CD1c-positive myeloid dendritic cell (primary cell): ENCODE measurements at regions not wholly inside any gene's neighbourhood (a gene's known extent, or its start where the extent isn't known, plus 50 kb on each side); places are given as distances from the start of the nearest gene placed in this dataset.
"Not testable (repeated sequence)": the region's sequence is repeated elsewhere in the genome, so short reads cannot be mapped to it uniquely, and the experiment has no call there.

Experiments
- DNase-seq: peaks from one replicate; pipeline ENCODE4 v3.0.0-alpha.2; 2016; ENCODE audit errors: extremely low spot score

- no peak for DNase-seq
Measured at GRCh38 chr13:80957019-80957655, 616.2 kb upstream of the SPRY2 start.

DNA sequence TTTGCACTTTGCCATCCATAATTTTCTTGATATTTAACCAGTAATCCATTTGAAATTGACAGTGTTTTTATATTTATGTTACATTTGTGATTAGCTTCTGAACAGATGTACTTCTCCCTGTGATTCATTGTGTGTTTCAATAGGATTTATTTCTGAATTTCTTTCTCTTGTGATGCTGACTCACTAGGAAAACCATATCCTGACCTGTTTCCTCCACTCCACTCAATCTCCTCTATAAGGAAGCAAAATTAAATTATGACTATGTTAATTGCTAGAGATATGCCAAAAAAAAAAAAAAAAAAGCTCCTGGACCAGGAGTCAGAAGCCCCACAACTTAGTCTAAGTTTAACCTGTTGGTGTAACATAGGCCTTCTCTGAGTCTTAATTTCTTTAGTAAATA is 614.6 kb upstream of the SPRY2 start:
- no peak for DNase-seq

DNA sequence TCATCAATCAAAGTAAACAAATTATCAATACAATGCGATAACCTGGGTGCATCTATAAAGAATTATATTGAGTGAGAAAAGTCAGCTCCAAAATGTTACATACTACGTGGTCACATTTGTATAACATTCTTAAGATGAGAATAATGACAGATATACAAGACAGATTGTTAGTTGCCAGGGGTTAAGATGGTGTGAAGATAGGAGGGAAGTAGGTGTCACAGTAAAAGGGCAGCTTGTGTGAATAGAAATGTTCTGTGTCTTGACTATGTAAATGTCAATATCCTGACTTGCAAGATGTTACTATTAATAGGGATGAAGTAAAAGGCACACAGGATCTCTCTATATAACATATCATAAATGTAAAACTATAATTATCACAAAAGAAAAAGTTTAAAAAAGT is 611.2 kb upstream of the SPRY2 start:
- no peak for DNase-seq

GRCh38 chr13:80946008-80946802 is 605.3 kb upstream of the SPRY2 start:
- DNase-seq = no peak

GRCh38 chr13:80945328-80945727 is 604.4 kb upstream of the SPRY2 start:
- DNase-seq = no peak

GRCh38 chr13:80939581-80939980 is 598.7 kb upstream of the SPRY2 start:
- DNase-seq = no peak

GRCh38 chr13:80931766-80932165 is 590.8 kb upstream of the SPRY2 start:
- DNase-seq = no peak

- DNase-seq = no peak
Measured at GRCh38 chr13:80931118-80931517, 590.2 kb upstream of the SPRY2 start.

GRCh38 chr13:80928241-80928640 is 587.3 kb upstream of the SPRY2 start:
- DNase-seq = no peak

- not testable (repeated sequence) for DNase-seq
Measured at GRCh38 chr13:80926024-80926423, 585.1 kb upstream of the SPRY2 start.

GRCh38 chr13:80924596-80924995 is 583.7 kb upstream of the SPRY2 start:
- DNase-seq = no peak

DNA sequence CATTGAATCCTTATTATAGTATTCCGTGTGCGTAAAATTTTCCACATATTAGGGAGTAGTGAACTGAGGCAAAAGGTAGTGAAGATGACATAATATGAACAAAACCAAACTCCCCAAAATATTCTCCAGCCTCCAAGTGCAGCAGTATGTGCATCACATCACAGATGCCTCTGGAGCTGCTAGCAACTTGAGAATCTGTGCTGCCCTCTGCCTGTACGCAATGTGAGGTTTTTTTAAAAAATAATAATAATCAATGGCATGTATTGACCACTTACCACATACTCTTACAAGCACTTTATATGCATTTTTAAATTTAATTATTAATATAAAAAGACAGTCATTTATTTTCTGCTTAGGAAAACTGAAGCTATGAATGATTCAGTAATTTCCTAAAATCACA is 583.0 kb upstream of the SPRY2 start:
- no peak for DNase-seq

GRCh38 chr13:80921971-80922370 is 581.0 kb upstream of the SPRY2 start:
- DNase-seq = no peak

- DNase-seq = no peak
Measured at GRCh38 chr13:80921541-80921940, 580.6 kb upstream of the SPRY2 start.

GRCh38 chr13:80906860-80907259 is 565.9 kb upstream of the SPRY2 start:
- DNase-seq = no peak

- no peak for DNase-seq
Measured at GRCh38 chr13:80904386-80904785, 563.5 kb upstream of the SPRY2 start.

DNA sequence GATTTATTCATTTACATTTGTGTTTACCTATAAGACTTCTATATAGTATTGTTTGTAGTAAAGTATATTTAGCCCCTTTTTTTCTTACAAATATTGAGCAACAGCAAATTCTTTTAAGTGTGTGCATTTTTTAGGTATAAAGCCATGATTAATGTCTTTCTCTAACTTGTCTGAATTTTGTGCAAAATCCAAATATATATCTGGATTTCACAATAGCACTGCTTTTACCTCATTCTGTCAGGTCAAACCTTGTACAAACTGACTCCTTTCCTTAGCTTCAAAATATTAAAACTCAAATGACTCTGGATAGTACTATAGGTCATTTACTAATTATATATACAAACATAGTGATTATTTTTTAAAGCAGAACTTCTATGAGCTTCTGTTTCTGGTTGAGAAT is 563.0 kb upstream of the SPRY2 start:
- no peak for DNase-seq

DNA sequence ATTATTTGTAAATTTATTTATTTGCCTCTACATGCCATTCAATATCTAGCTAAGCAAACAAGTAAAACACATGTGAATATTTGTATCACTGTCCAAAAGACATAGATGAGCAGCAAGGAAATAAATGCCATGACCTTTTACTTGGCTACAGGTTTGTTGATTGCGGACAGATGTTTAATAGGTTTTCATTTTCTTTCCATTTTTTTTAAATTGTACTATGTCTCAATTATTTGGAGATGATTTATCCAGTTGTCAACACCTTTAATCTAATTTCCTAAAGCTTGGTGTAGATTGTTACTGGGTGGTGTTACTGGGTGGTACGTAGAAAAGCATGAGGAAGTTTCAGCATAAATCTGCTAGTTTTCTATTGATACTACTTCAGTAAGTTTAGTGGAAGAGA is 560.6 kb upstream of the SPRY2 start:
- DNase-seq = no peak

DNA sequence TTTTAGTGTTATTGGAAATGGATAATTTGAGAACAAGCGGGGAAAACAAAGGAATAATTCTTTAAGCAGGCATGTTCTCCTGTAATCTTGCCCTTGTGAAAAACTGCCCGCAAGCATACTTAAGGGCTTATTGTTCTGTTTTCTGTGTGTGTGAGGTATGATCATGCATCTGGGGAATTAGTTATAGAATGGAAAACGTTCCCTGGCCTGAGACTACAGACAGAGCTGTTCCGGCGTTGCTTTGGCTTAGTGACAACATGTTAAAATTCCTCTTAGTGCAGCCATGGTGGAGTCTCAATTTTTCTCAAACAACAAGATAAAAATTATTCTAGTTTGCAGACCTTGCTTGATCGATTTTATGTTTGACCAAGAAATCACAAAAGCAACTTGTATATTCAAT is 560.2 kb upstream of the SPRY2 start:
- no peak for DNase-seq

- DNase-seq = no peak
Measured at GRCh38 chr13:80900561-80900960, 559.6 kb upstream of the SPRY2 start.

DNA sequence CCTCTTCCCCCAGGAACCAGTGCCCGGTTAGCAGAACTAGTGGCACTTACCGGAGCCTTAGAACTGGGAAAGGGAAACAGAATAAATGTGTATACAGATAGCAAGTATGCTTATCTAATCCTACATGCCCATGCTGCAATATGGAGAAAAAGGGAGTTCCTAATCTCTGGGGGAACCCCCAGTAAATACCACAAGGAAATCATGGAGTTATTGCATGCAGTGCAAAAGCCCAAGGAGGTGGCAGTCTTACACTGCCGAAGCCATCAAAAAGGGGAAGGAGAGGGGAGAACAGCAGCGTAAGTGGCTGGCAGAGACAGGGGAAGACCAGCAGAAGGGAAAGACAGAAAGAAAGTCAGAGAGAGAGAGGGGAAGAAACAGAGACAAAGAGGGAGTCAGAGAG is 556.7 kb upstream of the SPRY2 start:
- not testable (repeated sequence) for DNase-seq

GRCh38 chr13:80894917-80895316 is 554.0 kb upstream of the SPRY2 start:
- DNase-seq = no peak

DNA sequence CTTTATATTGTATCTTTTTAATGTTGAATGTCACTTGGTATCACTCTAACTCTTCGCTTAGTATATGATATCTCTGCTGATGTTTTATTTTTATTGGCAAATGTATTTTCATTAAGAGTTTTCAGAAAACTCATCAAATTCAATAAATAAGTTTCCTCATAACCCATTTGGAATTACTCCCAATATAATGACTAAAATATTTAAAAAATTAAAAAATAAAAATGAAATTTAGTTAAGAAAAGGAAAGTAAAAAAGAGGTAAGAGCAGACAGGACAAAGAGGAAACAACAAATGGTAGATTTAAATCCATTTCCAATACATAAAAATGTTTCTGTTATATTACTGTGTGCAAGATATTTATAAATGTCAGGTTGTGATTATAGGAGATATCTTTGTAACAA is 548.9 kb upstream of the SPRY2 start:
- DNase-seq = no peak

DNA sequence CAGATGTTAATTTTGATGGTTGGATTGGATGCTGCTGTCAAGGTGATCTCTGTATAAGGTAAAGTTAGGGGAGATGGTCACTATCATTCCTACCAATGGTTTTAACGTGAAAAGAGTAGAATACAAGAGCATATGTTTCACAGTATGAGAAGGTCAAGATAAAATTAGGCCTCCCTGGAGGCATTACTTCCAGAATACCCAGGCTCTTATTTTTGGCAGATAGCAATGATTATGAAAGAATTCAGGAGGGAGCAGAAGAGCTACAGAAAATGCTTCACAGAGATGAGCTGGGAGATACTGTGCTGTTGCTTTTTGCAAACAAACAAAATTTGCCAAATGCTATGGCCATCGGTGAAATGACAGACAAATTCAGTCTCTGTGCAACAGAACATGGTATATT is 547.5 kb upstream of the SPRY2 start:
- DNase-seq = no peak
